ENCODE measurements at regions not wholly inside any gene's neighbourhood (a gene's known extent, or its start where the extent isn't known, plus 50 kb on each side); places are given as distances from the start of the nearest gene placed in this dataset.

- WGBS, 2 experiments (ENCODE audit: extremely low coverage in 1 of 2, insufficient coverage in 1 of 2, insufficient read length in 1 of 2, insufficient replicate concordance in 2 of 2, low coverage in 1 of 2, low lambda C conversion rate in 2 of 2, missing lambda C conversion rate in 1 of 2), result 100% methylated on average over 2 of the region's 2 CpGs; no CpG with 5 or more reads in 1 of the 2 experiments
- Histone ChIP-seq H4K20me1 (replicated peaks in 1 of 2; ENCODE audit: control insufficient read depth in 1 of 2, insufficient read depth in 2 of 2, low read length in 2 of 2) (no peaks in the 10 kb centered on the region), H3K4me3 (ENCODE audit: extremely low read depth in 1 of 4, insufficient read depth in 2 of 4, low read depth in 3 of 4, low read length in 4 of 4) (no peak overlapping the region), H3K9ac (replicated peaks in 1 of 4; ENCODE audit: extremely low read depth in 1 of 4, low read depth in 3 of 4, low read length in 3 of 4) (no peak overlapping the region), H3K4ac (replicated peaks; ENCODE audit: insufficient read length, low read depth, low read length) (no peak overlapping the region), H3K4me2 (ENCODE audit: insufficient read depth in 1 of 2, low read depth in 2 of 2, low read length in 2 of 2) (no peak overlapping the region), H2BK120ac (replicated peaks; ENCODE audit: low read depth, low read length) (no peak overlapping the region), H3K9me3 (ENCODE audit: insufficient read depth in 2 of 2, low read depth in 1 of 2, low read length in 1 of 2) (no peaks in the 10 kb centered on the region), H4K5ac (ENCODE audit: insufficient read length, low read depth, low read length) (no peak overlapping the region), H2BK20ac (ENCODE audit: low read length) (no peak overlapping the region), H3K23ac (ENCODE audit: insufficient read length) (no peak overlapping the region), H3K27me3 (replicated peaks in 1 of 4; ENCODE audit: control insufficient read depth in 3 of 4, extremely low read depth in 1 of 4, insufficient read depth in 3 of 4, low read length in 3 of 4) (no peaks in the 10 kb centered on the region), H4K8ac (ENCODE audit: extremely low read depth, insufficient read depth, low read length) (no peak overlapping the region), H3K27ac (ENCODE audit: low read depth, low read length) (no peak overlapping the region), H4K91ac (replicated peaks; ENCODE audit: insufficient read length, low read length) (no peak overlapping the region), H3K79me1 (ENCODE audit: low read depth, low read length) (no peaks in the 10 kb centered on the region), H2BK5ac (ENCODE audit: low read depth, low read length) (no peak overlapping the region), H2BK15ac (ENCODE audit: low read length) (no peak overlapping the region), H2BK12ac (ENCODE audit: low read depth, low read length) (no peak overlapping the region), H3K18ac (ENCODE audit: extremely low read depth, low read length) (no peak overlapping the region), H2AFZ (ENCODE audit: low read length) (peak overlapping the region; percentile 49; the same call in 1 of the 2 replicates), H3K23me2 (ENCODE audit: low read depth, low read length) (no peaks in the 10 kb centered on the region), H3K4me1 (replicated peaks in 1 of 4; ENCODE audit: control insufficient read depth in 3 of 4, insufficient read depth in 4 of 4, low read length in 3 of 4) (no peaks in the 10 kb centered on the region), H3K56ac (replicated peaks; ENCODE audit: insufficient read length, low read depth, low read length) (no peak overlapping the region), H3K79me2 (ENCODE audit: control insufficient read depth in 1 of 2, insufficient read depth in 2 of 2, low read length in 2 of 2) (no peaks in the 10 kb centered on the region), H3K14ac (ENCODE audit: insufficient read length) (no peak overlapping the region), H3K36me3 (ENCODE audit: control insufficient read depth in 2 of 4, insufficient read depth in 4 of 4, low read length in 3 of 4) (no peaks in the 10 kb centered on the region), H2AK5ac (ENCODE audit: low read depth, low read length) (no peak overlapping the region)
- FAIRE-seq (peak; percentile 50), DNase-seq (ENCODE audit: low read depth in 1 of 2, low spot score in 2 of 2) (no peak)
- POLR2A ChIA-PET (ENCODE audit: partially characterized antibody), result no interaction called here
- CTCF ChIA-PET (ENCODE audit: partially characterized antibody), result interaction anchor here (1.6 to 2.4 kb wide), 2 partner anchors 10 to 24 kb away, joined by 6 to 11 read pairs; no protein-coding TSS in a partner anchor
- TF ChIP-seq BACH1 (IDR thresholded peaks at IDR 0.05; ENCODE audit: low read length) (no peak), JUN (IDR thresholded peaks at IDR 0.05; ENCODE audit: low read depth, low read length) (no peak), ATF3 (IDR thresholded peaks at IDR 0.05; ENCODE audit: insufficient read depth, low read depth, low read length) (no peak), MAFK (IDR thresholded peaks at IDR 0.05; ENCODE audit: low read depth, low read length) (no peak), NRF1 (IDR thresholded peaks at IDR 0.05; ENCODE audit: low read depth, low read length) (no peak), E2F6 (IDR thresholded peaks at IDR 0.05) (no peak), EGR1 (IDR thresholded peaks at IDR 0.05; ENCODE audit: borderline replicate concordance, low read depth, low read length) (no peak)
These were observed 217.2 kb downstream of the IBTK start for GRCh38 chr6:82030301-82030700.

Data from H1 (cell line).